ENCODE measurements at regions not wholly inside any gene's neighbourhood (a gene's known extent, or its start where the extent isn't known, plus 50 kb on each side); places are given as distances from the start of the nearest gene placed in this dataset.

DNA sequence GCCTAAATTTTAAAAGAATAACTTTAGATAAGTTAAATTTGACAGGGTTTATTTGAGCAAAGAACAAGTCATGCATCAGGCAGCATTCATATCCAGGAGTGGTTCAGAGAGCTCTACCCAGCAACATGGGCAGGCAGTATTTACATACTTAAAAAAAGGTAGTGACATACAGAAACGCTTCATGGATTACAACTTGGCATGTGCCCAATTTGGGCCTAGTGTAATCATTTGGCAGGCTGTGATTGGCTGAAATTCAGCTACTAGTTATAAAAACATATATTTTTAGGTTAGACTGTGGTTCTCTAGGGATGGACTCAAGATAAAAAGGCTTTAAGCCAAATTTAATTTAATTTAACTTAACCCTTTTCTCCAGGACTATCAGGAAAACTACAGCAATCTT lies 374.0 kb upstream of the ADAMTS16 start:
- DNase-seq: no peak

DNA sequence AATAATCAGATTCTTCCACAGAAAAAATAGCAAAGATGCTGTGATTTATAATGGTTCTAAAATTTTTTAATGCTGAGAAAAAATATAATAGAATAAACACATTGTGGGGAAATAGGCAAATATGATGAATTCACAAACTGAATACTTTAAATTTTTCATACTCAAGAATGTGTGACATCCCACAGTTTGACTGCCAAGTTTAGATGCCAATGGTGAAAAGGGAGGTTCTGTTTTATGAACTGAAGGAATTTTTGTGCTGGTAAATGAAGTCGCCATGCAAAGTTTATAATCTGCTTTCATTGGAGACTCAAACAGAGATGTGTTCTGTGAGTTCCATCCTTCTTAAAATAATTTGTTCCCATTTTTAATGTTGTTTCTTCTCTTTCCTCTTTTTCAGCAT lies 367.5 kb upstream of the ADAMTS16 start:
- DNase-seq: no peak

DNA sequence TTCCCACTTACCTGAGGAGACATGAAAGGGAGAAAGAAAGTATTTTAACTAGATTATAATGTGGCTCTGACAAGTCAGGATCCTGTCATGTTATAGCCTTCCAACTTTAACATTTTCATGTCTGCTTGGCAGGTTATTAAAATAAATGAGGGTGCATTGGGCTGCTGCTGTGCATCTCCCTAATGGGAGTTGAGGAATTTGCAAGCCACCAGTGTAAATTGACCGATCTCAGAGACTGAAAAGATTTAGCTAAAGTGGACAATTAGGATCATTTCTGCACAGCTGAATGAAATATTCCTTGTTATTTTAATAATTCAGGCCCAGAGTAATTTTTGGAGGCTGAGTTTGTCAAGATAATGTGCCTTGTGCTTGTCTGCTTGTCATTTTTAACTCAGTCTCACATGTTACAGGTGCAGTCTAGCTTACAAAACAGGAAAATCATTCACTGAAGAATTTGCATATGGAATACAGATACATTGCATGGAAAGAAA lies 366.3 kb upstream of the ADAMTS16 start:
- DNase-seq: no peak

GRCh38 chr5:4777435-4777834 lies 362.7 kb upstream of the ADAMTS16 start:
- no peak for DNase-seq

- DNase-seq: no peak
These were observed 359.5 kb upstream of the ADAMTS16 start for GRCh38 chr5:4780633-4781032.

DNA sequence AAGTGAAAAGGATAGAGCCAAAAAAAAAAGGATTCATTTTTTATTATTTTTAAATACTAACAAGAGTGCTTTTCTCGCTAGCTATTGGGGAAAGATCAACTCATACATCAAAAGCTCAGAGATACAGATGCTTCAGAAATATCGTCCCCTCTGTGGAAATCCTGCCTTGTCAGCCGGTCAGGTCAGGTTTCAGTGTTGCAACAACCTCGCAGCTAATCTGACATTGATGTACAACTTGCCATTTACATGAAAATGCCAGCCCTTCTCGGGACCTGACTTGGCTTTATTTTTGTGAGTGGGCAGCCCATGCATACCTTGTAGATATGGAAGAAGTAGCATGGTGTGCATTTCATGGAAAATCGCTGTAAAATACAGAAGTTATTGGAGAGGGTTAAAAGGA lies 358.8 kb upstream of the ADAMTS16 start:
- DNase-seq: no peak

DNA sequence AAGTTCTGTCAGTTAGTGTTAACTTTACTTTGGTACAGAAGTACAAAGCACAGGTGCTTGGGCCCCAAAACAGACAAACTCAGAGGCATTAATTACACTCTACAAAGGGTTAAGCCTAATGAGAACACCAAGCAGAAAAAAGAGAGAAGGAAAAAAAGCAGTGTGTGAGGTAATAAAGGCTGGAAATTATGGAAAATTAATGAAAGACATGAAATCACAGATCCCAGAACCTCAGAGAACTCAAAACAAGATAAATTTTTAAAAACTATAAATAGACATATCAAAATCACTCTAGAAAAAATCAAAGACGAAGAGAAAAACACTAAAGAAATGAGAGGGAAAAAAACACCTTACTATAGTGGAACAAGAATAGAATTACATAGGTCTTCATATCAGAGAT lies 354.2 kb upstream of the ADAMTS16 start:
- no peak for DNase-seq

DNA sequence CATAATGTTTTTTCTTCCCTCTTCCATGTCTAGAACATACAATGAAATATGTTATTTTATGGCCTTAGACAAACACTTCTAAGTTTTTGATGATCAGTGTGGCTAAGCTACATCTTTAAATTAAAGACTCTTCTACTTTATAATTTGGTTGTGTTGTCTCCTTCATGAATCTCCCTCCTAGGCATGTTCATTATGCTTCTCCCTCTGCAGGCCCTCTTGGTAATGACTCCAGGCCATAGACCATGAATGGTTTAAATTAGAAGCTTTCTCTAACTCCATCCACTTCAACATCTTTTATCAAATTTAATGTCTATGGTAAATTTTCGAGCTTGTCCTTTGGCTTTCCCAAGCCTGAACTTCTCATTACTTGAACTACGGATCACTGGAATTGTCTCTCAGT lies 342.7 kb upstream of the ADAMTS16 start:
- DNase-seq: no peak

DNA sequence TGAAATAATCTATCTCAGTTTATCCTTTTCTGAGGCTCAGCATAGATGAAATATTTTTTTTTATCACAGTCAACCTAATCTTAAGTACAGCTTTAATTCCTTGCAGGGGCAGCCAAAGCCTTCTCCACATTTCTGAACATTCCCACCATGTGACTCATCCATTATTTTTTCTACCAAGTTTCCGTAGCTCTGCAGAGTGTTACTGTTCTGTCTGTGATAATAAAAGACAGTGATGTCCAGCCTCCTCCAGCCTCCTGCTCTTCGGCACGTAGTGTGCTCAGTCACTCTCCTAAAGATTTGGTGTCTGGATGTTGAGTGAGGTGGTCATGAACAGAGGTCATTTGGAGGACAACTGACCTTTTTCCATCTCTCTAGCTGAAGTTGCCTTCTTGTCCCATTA lies 338.1 kb upstream of the ADAMTS16 start:
- DNase-seq: no peak

DNA sequence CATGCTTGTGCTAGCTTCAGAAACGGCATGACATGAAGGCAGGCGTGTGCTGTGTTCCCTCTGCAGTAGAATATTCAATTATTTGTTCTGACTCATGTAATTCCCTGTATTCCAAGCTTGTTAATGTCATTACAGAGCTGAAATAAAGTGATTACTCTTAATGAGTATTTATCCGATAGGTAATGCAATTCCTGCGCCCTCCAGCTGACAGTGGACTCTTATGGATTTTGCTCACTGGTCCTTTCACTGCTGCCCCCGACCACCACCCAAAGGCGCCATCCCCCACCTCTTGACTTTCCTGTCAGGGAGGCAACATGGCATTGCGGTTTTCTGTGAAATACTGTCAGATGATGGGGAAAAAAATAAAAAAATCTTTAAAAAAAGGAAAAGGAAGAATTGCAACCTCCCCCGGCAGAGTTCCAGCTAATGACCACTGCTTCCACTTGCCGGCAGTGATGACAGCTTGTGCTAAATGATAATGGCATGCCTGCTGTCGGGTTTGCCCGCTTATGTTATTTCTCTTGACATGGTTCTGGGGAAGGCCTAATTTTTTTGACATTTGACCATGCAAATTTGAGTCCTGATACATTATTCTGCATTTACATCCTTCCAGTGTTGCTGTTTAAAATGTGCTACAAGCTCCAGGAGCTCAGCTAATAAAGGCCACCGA lies 335.3 kb upstream of the ADAMTS16 start:
- DNase-seq: no peak

DNA sequence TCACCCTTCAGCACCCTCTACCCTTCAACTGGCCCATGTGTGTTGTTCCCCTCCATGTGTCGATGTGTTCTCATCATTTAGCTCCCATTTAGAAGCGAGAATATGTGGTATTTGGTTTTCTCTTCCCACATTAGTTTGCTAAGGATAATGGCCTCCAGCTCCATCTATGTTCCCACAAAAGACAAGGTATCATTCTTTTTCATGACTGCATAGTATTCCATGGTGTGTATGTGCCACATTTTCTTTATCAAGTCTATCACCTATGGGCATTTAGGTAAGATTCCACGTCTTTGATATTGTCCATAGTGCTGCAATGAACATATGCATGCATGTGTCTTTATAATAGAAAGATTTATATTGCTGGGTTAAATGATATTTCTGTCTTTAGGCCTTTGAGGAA lies 325.1 kb upstream of the ADAMTS16 start:
- no peak for DNase-seq

DNA sequence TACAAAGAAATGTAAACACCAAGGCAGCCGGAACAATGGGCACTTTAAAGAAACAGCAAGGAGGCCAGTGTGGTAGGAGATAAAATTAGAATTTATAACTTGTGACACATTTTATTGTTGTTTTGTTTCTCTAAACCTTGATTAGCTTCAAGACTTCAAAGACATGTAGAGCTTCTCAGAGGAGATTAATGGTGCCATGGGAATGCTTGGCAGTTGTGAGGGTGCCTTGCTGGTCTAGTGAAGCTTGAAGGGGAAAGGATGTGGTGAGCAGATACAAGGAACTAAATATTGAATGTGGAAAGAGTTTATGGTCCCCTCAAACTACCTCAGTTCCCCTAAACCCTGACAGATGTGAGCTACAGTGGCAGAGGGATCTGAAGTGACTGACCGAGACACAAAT lies 322.4 kb upstream of the ADAMTS16 start:
- no peak for DNase-seq

- DNase-seq: no peak
These were observed 308.8 kb upstream of the ADAMTS16 start for GRCh38 chr5:4831325-4831724.

DNA sequence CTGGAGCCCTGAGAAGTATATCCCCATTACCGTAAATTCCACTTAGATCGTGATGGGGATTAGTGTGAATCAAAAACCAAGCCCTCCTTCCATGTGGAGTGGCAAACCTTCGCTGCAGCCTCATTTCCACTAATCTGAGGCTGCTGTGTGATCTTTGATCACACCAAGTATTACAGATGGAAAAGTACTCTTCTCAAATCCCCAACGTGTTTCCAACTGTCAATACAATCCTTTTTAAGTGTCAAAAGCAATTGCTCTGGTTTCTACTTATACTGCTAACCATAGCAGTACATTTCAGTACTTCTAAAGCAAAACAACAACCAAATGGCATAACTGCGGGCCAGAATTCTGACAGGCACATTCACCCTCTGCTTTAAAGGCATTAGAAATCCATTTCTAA lies 307.7 kb upstream of the ADAMTS16 start:
- DNase-seq: no peak

GRCh38 chr5:4833104-4833738 lies 306.9 kb upstream of the ADAMTS16 start:
- DNase-seq: peak in 1 of 3 experiments; percentile 84

DNA sequence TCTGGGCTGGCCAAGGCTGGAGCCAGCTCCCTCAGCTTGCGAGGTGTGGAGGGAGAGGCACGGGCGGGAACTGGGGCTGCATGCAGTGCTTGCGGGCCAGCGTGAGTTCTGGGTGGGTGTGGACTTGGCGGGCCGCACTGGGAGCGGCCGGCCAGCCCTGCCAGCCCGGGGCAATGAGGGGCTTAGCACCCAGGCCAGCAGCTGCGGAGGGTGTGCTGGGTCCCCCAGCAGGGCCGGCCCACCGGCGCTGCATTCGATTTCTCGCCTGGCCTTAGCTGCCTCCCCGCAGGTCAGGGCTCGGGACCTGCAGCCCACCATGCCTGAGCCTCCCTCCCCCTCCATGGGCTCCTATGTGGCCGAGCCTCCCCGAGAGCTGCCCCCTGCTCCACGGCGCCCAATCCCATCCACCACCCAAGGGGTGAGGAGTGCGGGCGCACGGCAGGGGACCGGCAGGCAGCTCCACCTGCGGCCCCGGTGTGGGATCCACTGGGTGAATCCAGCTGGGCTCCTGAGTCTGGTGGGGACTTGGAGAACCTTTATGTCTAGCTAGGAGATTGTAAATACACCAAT lies 302.6 kb upstream of the ADAMTS16 start:
- no peak for DNase-seq

DNA sequence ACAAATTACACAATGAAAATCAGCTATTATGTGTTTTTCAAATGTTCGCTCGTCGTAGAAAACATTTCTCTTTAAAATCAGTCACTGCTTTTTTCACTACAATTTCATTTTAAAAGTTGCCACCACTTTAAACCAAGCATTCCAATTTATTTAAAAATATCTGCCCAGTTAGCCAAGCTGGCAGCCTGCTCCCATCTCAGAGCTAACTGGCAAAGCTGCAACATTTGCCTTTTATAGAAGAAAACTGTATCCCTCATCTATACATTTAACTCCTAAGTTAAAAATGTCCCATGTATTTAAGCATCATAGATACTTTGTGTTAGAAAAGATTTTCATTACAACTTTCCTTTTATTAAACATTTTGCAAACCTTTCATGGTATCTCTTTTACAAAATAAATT lies 294.9 kb upstream of the ADAMTS16 start:
- DNase-seq: no peak

DNA sequence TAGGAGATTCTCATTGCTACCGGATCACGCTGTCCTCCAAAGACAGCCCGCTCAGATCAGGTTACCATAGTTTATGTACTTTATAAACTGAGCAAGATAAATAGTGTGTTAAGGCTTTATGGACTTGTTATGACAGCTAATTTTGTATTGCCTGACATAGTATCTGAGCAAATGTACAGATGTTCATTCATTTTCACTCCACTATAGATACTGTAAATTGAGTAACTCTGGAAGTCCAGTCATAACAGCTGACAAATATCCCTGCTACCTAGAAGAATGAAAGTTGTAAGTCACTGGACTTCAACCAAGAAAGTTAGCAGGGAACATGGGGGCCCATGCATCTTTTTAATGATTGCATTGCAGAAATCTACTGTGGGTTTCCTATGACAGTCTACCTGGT lies 292.4 kb upstream of the ADAMTS16 start:
- DNase-seq: no peak

GRCh38 chr5:4855036-4855435 lies 285.1 kb upstream of the ADAMTS16 start:
- DNase-seq: no peak

DNA sequence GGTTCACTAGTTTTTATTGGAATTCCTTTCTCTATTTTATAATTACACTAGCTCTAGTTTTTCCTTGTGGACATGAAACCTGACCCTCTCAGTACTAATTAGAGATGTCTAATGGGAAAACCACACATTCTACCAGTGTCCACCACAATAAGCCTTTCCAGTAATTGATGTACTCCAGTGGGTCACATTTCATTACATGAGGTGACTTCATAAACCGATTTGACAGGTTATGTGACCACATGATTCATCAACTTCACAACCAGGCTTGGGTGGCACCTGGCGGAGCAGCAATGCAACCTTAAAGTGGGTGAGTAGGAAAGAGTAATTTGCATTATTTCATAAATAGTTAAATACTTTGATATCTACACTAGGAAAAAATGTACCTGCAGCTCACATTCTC lies 284.2 kb upstream of the ADAMTS16 start:
- DNase-seq: no peak

- no peak for DNase-seq
These were observed 282.4 kb upstream of the ADAMTS16 start for GRCh38 chr5:4857761-4858160.

DNA sequence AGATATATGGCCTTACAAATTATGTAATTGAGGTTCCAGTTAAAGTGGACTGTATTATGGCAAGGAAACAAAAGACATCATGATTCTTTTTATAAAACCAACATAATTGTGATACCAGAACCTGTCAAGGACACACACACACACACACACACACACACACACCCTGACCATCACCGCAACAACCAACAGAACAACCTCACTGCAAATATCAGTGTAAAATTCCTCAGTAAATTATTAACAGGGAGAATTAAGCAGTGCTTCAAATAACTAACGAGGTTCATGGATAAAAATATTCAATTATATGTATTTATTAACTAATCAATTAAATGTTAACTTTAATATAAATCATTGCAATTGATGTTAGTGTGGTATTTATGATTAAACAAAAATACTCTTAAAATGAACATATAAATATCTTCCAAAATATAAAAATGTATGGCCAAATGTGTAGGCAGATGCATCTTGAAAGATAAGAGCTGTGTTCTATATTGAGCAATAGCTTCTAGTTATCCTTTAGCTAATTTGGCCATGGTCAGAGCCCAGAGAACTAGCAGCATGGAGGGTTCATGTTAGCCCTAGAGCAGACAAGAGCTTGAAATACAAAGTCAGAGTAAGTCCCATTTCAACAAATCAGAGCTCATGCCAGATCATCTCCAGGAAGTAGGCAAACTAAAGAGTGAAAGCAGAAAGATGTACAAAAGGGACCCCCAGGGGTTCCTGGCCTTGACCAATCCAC lies 280.5 kb upstream of the ADAMTS16 start:
- no peak for DNase-seq

GRCh38 chr5:4860631-4861030 lies 279.5 kb upstream of the ADAMTS16 start:
- no peak for DNase-seq

DNA sequence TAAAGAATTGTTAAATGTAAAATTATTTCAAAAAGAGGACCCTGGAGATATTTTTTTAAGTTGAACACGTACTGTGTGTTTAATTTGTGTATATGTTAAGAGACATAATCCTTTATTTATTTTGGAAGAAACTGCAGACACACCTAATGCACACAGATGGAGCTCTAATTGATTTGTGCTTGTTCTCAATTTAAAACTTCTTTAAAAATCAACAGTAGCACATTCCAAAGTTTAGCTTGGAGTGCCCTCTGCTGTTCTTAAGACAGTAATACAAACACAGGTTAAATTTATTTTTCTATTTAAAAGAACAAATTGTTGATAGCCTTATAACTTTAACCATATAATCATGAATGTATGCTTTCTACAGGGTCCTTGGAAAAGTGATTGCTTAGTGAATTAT lies 277.6 kb upstream of the ADAMTS16 start:
- DNase-seq: peak; percentile 5 to 64 (median 60)

All from NCI-H1417 (cell line).